GM19240 (cell line): ENCODE measurements at regions not wholly inside any gene's neighbourhood (a gene's known extent, or its start where the extent isn't known, plus 50 kb on each side); places are given as distances from the start of the nearest gene placed in this dataset.
"Not testable (repeated sequence)": the region's sequence is repeated elsewhere in the genome, so short reads cannot be mapped to it uniquely, and the experiment has no call there.

ENCODE experiments used
- DNase-seq: peaks from one replicate; pipeline ENCODE4 v3.0.0; 2011; ENCODE audit warnings: low spot score; ENCODE audit not compliant: insufficient read length

DNA sequence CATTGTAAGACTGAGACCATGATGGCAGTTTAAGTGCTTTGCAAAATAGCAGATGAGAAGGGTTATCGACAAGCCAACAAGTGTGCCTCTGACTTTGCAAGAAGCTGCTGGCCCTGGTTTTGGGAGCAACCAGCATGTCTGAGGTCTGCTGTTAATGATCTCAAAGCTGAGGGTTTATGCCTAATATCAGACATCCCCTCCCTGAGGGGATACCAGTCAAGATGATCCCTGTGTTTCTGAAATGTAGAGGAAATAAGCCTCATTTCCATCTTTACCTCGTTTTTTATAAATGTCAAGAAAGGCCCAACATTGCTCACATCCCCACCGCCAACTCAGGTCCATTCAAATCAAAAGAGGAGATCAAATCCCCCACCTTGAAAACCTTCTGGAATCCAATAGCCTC, 120.6 kb downstream of the MYCN start:
- no peak for DNase-seq

- DNase-seq, result no peak
Measured at GRCh38 chr2:16060125-16060935, 120.0 kb downstream of the MYCN start.

- DNase-seq, result no peak
Measured at GRCh38 chr2:16059393-16060016, 119.2 kb downstream of the MYCN start.

DNA sequence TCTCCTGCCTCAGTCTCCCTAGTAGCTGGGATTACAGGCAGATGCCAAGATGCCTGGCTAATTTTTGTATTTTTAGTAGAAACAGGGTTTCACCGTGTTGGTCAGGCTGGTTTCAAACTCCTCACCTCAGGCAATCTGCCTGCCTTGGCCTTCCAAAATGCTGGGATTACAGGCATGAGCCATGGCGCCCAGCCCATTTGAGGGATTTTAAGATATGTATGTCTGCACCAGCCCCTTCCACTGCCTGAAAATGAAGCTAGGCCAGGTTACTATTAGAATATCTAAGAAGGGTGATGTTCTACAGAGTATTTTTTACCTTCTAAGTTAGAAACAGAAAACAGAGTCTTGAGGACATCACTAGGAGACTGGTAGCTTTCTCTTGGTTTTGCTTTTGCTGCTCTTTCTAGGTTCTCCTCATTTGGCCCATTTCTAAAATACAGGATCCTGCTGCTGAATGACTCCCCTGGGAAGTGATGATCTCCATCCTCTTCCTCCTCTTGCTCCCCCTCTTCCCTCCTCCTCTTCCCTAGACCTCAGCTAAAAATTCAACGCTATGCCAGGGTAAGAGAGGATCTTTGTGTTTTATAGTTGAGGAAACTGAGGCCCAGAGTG, 118.5 kb downstream of the MYCN start:
- DNase-seq, result no peak

- no peak for DNase-seq
Measured at GRCh38 chr2:16058256-16058655, 117.9 kb downstream of the MYCN start.

DNA sequence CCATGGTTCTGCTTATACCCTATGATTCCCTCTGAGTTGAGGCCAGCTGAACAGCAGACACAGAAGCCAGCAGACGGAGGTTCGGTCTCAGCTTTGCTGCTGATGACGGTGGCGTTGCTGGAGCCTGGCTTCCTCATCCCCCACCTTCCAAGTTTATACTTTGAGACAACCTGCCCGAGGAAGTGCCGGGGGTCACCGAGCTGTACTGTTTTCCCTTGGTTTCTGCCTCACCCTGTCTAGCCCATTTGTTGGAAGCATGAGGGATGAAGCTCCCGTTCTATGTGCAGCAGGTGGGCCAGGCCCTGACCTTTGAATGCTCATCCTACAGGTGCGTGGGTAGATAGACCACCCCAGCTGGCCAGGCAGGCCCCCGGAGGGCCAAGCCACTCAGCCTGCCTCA, 117.3 kb downstream of the MYCN start:
- DNase-seq, result no peak

DNA sequence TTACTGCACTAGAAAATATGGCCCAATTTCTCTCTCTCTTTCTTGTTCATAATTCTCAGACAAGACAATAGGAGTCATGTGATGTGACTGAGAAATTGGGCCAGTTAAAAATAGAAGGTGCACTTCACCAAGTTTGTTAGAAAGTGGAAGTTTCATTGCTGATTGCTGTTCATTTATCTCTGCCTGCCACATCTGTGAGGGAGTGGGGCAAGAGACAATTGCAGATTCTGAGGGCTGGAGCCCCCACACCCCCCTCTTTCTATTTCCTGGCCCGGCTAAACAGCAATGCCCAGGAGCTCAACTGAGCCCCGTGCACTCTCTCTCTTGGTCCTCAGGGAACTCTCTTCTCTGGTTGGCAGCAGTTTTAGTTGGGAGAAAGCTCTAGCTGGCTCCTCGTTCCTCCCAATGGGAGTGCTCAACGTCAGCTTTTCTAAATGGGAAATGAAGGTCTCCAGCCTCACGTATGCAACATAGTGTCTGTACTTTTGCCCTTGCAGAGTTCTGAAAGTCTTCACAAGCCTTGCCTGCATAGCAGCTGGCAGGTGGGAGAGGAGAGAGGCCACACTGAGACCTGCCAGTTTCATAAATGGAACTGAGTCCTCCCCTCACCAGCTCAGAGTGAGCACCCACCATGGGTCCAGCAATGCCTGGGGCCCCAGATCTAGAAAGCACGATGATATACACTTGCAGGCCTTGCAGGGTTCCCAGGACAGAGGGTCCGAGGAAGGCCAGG, 115.7 kb downstream of the MYCN start:
- DNase-seq, result peak; percentile 18

DNA sequence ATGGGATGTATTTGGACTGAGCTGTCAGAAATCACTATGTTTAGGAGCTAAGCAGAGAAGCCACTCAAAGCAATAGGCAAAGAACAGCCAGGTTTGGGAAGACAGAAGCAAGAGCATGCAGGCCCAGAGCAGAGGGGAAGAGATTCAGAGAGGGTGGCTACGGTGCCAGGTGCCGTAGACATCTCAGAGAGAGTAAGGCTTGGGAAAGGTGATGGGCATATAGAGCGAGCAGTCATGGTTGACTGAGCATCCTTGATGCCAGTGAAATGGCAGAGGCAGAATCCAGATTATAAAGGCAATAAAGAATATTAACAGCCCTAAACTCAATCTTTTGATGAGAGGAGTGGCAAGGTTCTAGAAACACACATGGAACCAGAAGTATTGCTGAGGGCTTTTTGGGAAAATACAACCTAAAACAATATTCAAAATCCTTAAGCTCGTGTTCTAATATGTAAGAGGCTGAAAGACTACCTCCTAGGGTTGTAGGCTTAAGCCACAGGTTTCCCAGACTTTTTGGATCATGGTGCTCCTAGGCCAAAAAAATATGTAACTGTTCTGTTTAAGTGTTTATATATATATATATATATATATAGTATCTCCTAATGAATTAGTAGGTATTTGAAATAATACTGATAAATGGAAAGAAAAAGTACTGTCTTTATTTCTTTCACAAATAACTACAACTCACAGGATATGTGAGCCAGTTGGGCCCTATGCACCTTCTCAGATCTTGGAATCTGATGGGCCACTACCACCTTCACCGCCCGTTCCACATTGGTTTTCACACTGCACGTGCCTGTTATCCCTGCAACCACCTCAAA, 113.3 kb downstream of the MYCN start:
- no peak for DNase-seq

DNA sequence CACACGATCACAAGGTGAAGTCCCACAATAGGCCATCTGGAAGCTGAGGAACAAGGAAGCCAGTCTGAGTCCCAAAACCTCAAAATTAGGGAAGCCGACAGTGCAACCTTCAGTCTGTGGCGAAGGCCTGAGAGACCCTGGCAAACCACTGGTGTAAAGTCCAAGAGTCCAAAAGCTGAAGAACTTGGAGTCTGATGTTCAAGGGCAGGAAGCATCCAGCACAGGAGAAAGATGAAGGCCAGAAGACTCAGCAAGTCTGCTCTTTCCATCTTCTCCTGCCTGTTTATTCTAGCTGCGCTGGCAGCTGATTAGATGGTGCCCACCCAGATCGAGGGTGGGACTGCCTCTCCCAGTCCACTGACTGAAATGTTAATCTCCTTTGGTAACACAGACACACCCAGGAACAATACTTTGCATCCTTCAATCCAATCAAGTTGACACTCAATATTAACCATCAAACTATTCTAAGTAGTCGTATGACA, 112.3 kb downstream of the MYCN start:
- DNase-seq, result not testable (repeated sequence)

DNA sequence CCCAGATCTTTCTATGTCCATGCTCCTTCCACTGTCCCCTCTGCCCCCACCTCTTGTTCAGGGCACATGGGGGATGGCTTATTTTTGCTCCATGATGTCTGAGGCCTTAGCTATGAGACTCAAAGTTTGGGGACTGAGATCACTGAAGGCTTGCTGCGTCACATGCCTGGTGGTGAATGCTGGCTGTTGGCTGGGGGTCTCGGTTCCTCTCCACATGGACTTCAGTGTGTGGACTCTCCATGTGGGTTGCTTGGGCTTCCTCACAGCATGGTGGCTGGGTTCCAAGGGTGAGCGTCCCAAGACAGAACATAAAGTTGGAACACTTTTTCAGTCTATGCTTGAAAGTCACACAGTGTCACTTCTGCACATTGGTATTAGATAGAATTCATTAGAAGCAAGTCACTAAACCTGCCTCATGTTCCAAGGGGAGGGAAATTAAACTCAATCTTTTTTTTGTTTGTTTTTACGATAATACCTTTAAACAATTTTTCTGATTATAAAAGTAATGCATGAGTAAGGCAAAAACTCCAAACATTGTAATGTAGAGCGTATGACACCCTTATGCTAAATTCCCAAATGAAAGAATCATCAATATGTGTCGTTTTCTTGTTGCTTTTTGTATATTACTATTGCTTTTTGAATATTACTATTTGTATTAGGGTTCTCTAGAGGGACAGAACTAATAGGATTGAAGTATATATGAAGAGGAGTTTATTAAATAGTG, 111.7 kb downstream of the MYCN start:
- no peak for DNase-seq

- DNase-seq, result no peak
Measured at GRCh38 chr2:16050908-16051489, 110.6 kb downstream of the MYCN start.

GRCh38 chr2:16050261-16050907, 110.0 kb downstream of the MYCN start:
- DNase-seq, result no peak

- no peak for DNase-seq
Measured at GRCh38 chr2:16049406-16049805, 109.1 kb downstream of the MYCN start.

GRCh38 chr2:16048466-16048865, 108.1 kb downstream of the MYCN start:
- DNase-seq, result no peak

- DNase-seq, result no peak
Measured at GRCh38 chr2:16047701-16048100, 107.4 kb downstream of the MYCN start.

DNA sequence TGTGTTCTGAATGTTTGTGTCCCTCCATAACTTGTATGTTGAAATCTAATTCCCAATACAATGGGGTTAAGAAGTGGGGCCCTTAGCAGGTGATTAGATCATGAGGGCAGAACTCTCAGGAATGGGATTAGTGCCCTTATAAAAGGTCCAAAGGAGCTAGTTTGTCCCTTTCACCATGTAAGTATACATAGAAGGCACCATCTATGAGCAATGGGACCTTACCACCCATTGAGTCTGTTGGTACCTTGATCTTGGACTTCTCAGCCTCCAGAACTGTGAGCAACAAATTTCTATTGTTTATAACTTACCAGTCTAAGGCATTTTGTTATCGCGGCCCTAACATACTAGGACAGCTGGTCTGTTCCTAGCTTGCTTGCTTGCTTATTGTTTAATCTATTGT, 106.3 kb downstream of the MYCN start:
- no peak for DNase-seq

DNA sequence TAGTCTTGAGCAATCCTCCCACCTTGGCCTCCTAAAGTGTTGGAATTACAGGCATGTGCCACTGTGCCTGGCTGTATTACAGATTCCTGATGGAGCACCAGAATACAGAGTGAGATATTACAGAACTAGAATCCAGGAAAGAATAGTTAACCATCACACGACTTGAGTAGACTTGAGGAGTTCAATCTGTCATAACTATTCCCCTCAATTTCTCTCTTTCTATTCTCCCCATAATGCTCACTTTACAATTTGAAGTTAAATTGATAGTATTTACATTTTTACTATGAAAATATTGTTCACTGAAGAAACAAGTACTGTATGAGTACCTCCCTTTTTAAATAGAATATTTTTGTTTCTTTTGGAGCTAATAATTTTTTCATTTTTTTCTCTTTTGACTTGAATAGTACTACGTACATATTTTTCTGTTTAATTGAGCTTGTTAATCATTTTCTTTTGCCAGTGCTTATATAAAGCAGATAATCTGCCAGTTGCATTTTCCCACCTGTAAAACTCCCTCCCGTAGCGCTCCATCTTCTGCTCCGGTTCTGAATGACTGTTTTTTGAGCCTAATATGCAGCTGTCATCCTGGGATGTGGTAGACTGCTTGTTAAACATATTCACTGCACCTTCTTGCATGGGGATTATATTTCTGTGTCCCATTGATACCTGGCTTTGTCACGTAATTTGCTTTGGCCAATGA, 105.5 kb downstream of the MYCN start:
- no peak for DNase-seq

- DNase-seq, result no peak
Measured at GRCh38 chr2:16044946-16045456, 104.7 kb downstream of the MYCN start.

- DNase-seq, result no peak
Measured at GRCh38 chr2:16043627-16044026, 103.3 kb downstream of the MYCN start.
